HG03571 (cell line): ENCODE measurements at regions not wholly inside any gene's neighbourhood (a gene's known extent, or its start where the extent isn't known, plus 50 kb on each side); places are given as distances from the start of the nearest gene placed in this dataset.

Source experiments
- ATAC-seq: cut with Tn5 transposase; IDR thresholded peaks from one replicate; pipeline ENCODE4 v1.9.1; 2021; ENCODE audit not compliant: unreplicated experiment

- ATAC-seq = no peak
Observed at GRCh38 chr6:12578751-12579150, 137.8 kb upstream of the PHACTR1 start.

- ATAC-seq = no peak
Observed at GRCh38 chr6:12580290-12580689, 136.3 kb upstream of the PHACTR1 start.

- no peak for ATAC-seq
Observed at GRCh38 chr6:12582421-12583110, 134.0 kb upstream of the PHACTR1 start.

- ATAC-seq = no peak
Observed at GRCh38 chr6:12584631-12585405, 131.7 kb upstream of the PHACTR1 start.

- no peak for ATAC-seq
Observed at GRCh38 chr6:12585497-12585958, 131.0 kb upstream of the PHACTR1 start.

GRCh38 chr6:12586721-12587480 lies 129.7 kb upstream of the PHACTR1 start:
- ATAC-seq = no peak

GRCh38 chr6:12590901-12591300 lies 125.7 kb upstream of the PHACTR1 start:
- no peak for ATAC-seq

- no peak for ATAC-seq
Observed at GRCh38 chr6:12592634-12593033, 123.9 kb upstream of the PHACTR1 start.

GRCh38 chr6:12593771-12594529 lies 122.6 kb upstream of the PHACTR1 start:
- ATAC-seq = peak; percentile 39

- no peak for ATAC-seq
Observed at GRCh38 chr6:12594530-12594893, 122.1 kb upstream of the PHACTR1 start.

- peak; percentile 67 for ATAC-seq
Observed at GRCh38 chr6:12595161-12595811, 121.3 kb upstream of the PHACTR1 start.

- ATAC-seq = no peak
Observed at GRCh38 chr6:12596731-12597130, 119.8 kb upstream of the PHACTR1 start.

GRCh38 chr6:12598919-12599318 lies 117.6 kb upstream of the PHACTR1 start:
- ATAC-seq = no peak

GRCh38 chr6:12601881-12602280 lies 114.7 kb upstream of the PHACTR1 start:
- ATAC-seq = no peak

- no peak for ATAC-seq
Observed at GRCh38 chr6:12602342-12602741, 114.2 kb upstream of the PHACTR1 start.

- ATAC-seq = no peak
Observed at GRCh38 chr6:12602951-12603672, 113.5 kb upstream of the PHACTR1 start.

- ATAC-seq = no peak
Observed at GRCh38 chr6:12603673-12604049, 112.9 kb upstream of the PHACTR1 start.

GRCh38 chr6:12605888-12606345 lies 110.7 kb upstream of the PHACTR1 start:
- peak; percentile 33 for ATAC-seq

- no peak for ATAC-seq
Observed at GRCh38 chr6:12606616-12607015, 110.0 kb upstream of the PHACTR1 start.
